ENCODE measurements at regions not wholly inside any gene's neighbourhood (a gene's known extent, or its start where the extent isn't known, plus 50 kb on each side); places are given as distances from the start of the nearest gene placed in this dataset.
"Not testable (repeated sequence)": the region's sequence is repeated elsewhere in the genome, so short reads cannot be mapped to it uniquely, and the experiment has no call there.

DNA sequence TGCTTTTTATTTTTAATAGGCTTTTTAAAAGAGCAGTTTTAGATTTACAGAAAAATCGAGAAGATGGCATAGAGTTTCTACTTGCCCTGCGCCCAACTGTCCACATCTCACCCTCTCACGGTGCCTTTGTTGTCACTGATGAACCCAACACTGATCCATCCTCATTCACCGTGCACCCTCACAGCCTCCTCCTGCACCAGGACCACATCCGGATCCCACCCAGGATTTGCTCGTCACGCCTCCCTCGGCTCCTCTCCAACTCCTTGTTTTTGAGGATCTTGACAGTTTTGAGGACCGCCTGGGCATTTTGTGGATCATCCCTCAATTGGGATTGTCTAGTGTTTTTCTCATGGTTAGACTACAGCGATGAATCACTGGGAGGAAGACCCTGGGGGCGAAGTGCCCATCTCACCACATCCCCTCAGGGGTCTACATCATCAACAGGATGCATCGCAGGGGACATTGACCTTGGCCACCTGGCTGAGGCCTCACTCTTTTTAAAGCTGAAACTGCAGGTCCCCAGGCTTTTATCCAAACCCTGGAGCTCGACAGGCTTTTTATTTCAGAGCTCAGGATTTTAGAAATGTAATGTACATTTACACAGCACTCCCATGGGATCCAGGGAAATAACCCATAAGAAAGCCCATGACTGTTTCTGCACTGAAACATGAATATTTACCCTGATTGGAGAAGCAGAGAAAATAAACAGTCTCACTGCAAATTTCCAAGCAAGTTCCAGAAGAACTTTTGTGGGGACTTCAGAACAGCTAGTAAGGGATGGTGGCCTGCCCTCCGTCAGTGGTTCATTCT lies 71.8 kb upstream of the ZNF469 start:
- Histone ChIP-seq H3K9me3 (no peaks in the 10 kb centered on the region), H3K4me1 (replicated peaks) (no peaks in the 10 kb centered on the region), H3K4me3 (no peak overlapping the region), H3K27ac (no peak overlapping the region), H3K27me3 (replicated peaks; ENCODE audit: insufficient read depth) (no peaks in the 10 kb centered on the region), H3K36me3 (no peaks in the 10 kb centered on the region)
- DNase-seq (ENCODE audit: low spot score), result no peak
- intact Hi-C loops (cut with DNase I), result no loop called here
- 93% methylated on average over 14 of the region's 14 CpGs for WGBS
- TF ChIP-seq POLR2A (IDR thresholded peaks at IDR 0.05) (no peak), POLR2AphosphoS5 (IDR thresholded peaks at IDR 0.05) (no peak)
- TF ChIP-seq, protein P1, sequence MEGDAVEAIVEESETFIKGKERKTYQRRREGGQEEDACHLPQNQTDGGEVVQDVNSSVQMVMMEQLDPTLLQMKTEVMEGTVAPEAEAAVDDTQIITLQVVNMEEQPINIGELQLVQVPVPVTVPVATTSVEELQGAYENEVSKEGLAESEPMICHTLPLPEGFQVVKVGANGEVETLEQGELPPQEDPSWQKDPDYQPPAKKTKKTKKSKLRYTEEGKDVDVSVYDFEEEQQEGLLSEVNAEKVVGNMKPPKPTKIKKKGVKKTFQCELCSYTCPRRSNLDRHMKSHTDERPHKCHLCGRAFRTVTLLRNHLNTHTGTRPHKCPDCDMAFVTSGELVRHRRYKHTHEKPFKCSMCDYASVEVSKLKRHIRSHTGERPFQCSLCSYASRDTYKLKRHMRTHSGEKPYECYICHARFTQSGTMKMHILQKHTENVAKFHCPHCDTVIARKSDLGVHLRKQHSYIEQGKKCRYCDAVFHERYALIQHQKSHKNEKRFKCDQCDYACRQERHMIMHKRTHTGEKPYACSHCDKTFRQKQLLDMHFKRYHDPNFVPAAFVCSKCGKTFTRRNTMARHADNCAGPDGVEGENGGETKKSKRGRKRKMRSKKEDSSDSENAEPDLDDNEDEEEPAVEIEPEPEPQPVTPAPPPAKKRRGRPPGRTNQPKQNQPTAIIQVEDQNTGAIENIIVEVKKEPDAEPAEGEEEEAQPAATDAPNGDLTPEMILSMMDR (IDR thresholded peaks at IDR 0.05), result no peak

DNA sequence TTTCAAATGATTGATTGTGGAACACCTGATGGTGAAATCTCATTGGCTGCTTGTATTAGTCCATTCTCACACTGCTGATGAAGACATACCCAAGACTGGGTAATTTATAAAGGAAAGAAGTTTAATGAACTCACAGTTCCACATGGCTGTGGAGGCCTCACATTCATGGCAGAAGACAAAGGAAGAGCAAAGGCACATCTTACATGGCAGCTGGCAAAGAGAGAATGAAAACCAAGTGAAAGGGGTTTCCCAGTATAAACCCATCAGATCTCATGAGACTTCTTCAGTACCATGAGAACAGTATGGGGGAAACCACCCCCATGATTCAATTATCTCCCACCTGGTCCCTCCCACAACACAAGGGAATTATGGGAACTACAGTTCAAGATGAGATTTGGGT lies 70.9 kb upstream of the ZNF469 start:
- H3K27ac ChIP-seq; H3K9me3 ChIP-seq; H3K36me3 ChIP-seq; H3K4me3 ChIP-seq; intact Hi-C loops (cut with DNase I); DNase-seq (ENCODE audit: low spot score); H3K27me3 ChIP-seq (replicated peaks; ENCODE audit: insufficient read depth); H3K4me1 ChIP-seq (replicated peaks): not testable (repeated sequence)

DNA sequence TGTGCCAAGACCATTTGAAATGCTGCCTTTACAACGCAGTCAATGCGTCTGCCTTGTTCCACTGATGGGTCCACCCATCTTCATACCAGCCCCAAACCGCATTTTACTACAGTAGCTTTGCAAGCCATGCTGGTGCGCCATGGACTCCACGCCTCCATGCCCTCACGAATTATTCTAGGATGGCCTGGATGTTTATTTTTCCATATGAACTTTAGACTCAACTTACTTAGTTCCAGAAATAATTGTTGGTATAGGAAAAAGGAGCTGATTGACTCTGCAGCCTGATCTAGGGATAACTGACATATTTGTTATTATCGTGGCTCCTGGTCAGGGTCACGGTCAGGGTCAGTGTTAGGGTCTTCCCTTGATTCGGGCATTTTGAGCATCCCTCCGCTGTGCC lies 70.0 kb upstream of the ZNF469 start:
- TF ChIP-seq, protein P1 (IDR thresholded peaks at IDR 0.05), result no peak
- TF ChIP-seq POLR2AphosphoS5 (IDR thresholded peaks at IDR 0.05) (no peak), POLR2A (IDR thresholded peaks at IDR 0.05) (no peak)
- Histone ChIP-seq H3K4me3 (no peak overlapping the region), H3K36me3 (no peaks in the 10 kb centered on the region), H3K9me3 (no peaks in the 10 kb centered on the region), H3K4me1 (replicated peaks) (no peaks in the 10 kb centered on the region), H3K27me3 (replicated peaks; ENCODE audit: insufficient read depth) (no peaks in the 10 kb centered on the region), H3K27ac (no peak overlapping the region)
- 90% methylated on average over 10 of the region's 10 CpGs for WGBS
- intact Hi-C loops (cut with DNase I), result no loop called here
- no peak for DNase-seq (ENCODE audit: low spot score)

DNA sequence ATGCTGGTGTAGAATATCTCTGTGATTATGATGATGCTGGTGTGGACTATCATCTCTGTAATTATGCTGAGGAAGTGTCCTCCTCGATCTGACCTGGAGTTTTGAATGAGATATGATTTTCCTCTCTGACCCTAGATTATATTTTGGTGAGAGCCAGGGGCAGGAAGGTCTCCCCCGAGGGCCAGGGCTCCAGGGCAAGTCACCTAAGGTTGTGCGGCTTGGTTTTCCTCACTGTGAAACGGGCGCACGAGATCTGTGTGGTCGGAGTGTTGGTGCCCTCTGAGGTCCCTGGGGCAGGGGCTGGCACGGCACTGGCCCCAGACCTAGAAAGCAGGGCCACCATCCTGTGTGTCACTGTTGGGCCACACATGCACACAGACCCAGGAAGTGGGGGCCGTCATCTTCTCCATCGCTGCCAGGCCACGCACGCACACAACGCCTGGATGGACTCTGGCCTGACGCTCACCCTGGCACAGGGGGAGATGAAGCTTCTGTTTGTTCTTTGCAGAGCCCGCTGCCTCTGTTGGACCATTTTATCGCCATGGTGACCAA lies 67.7 kb upstream of the ZNF469 start:
- 83% methylated on average over 9 of the region's 16 CpGs for WGBS

DNA sequence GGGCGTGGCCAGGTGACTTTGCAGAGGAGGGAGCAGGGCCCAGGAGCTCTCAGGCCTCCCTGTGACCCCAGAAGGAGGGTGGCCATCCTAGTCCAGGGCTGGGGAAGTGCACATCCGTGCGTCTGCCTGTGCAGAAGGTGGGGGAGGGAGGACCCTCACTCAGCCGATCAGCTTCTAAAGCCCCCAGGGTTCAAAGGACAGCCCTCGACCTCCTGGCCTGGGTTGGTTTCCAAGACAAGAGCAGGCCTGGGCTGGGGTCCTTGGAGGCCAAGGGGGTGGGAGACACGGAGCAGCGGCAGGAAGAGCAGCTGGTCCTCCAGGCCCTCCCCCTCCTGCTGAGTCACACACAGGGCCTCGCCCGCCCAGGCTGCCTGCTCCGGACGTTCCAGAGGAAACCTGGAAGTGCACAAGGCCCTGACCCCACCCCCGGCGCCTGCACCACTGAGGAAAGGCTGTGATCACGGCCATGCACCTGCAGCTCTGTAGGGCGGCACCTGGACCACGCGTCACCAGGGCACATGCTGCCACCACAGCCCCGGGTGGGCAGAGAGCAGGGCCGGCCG lies 67.1 kb upstream of the ZNF469 start:
- Histone ChIP-seq H3K36me3 (no peaks in the 10 kb centered on the region), H3K27me3 (replicated peaks; ENCODE audit: insufficient read depth) (no peaks in the 10 kb centered on the region), H3K4me3 (no peak overlapping the region), H3K9me3 (no peaks in the 10 kb centered on the region), H3K4me1 (replicated peaks) (no peaks in the 10 kb centered on the region), H3K27ac (no peak overlapping the region)
- intact Hi-C loops (cut with DNase I), result no loop called here
- WGBS, result 75% methylated on average over 9 of the region's 20 CpGs
- TF ChIP-seq POLR2AphosphoS5 (IDR thresholded peaks at IDR 0.05) (no peak), POLR2A (IDR thresholded peaks at IDR 0.05) (no peak)
- TF ChIP-seq, protein P1 (IDR thresholded peaks at IDR 0.05), result no peak
- no peak for DNase-seq (ENCODE audit: low spot score)

More for the DNA sequence above, 67.7 kb upstream of the ZNF469 start:
- H3K4me1 ChIP-seq (replicated peaks), result no peaks in the 10 kb centered on the region
- no peaks in the 10 kb centered on the region for H3K27me3 ChIP-seq (replicated peaks; ENCODE audit: insufficient read depth)
- DNase-seq (ENCODE audit: low spot score), result no peak
- H3K9me3 ChIP-seq, result no peaks in the 10 kb centered on the region
- no peak overlapping the region for H3K4me3 ChIP-seq
- H3K27ac ChIP-seq, result no peak overlapping the region
- intact Hi-C loops (cut with DNase I), result no loop called here
- TF ChIP-seq POLR2A (IDR thresholded peaks at IDR 0.05) (no peak), POLR2AphosphoS5 (IDR thresholded peaks at IDR 0.05) (no peak)
- TF ChIP-seq, protein P1 (IDR thresholded peaks at IDR 0.05), result no peak
- H3K36me3 ChIP-seq, result no peaks in the 10 kb centered on the region

All from prostate gland (tissue), 2 donors.